MM.1S (cell line): ENCODE measurements at regions not wholly inside any gene's neighbourhood (a gene's known extent, or its start where the extent isn't known, plus 50 kb on each side); places are given as distances from the start of the nearest gene placed in this dataset.

Source experiments
- DNase-seq: peaks from one replicate; pipeline ENCODE4 v3.0.0-alpha.2; 2015
- H2AFZ ChIP-seq: fragments of 300-600 bp; sonication (generic); 2 replicates; pipeline ENCODE4 v1.6.0; 2016; ENCODE audit warnings: antibody characterized with exemption, low read length
- H3F3A ChIP-seq: fragments of 300-600 bp; sonication (generic); 2 replicates; pipeline ENCODE4 v1.6.1; 2016; ENCODE audit warnings: mild to moderate bottlenecking, antibody characterized with exemption, low read length, moderate library complexity, mixed read lengths; ENCODE audit not compliant: insufficient read depth
- H3K27ac ChIP-seq: fragments of 300-600 bp; sonication (generic); 2 replicates; pipeline ENCODE4 v1.5.1; 2016; ENCODE audit warnings: mild to moderate bottlenecking, low read length
- H3K27me3 ChIP-seq: fragments of 300-600 bp; sonication (generic); replicated peaks from 2 replicates; pipeline ENCODE4 v1.6.0; 2016; ENCODE audit warnings: low read length; ENCODE audit not compliant: insufficient read depth
- H3K36me3 ChIP-seq: fragments of 300-600 bp; sonication (generic); replicated peaks from 2 replicates; pipeline ENCODE4 v1.6.1; 2016; ENCODE audit warnings: mild to moderate bottlenecking, low read length, mixed read lengths; ENCODE audit not compliant: insufficient read depth
- H3K4me1 ChIP-seq: fragments of 300-600 bp; sonication (generic); 2 replicates; pipeline ENCODE4 v1.6.1; 2016; ENCODE audit warnings: low read length, mixed read lengths
- H3K4me2 ChIP-seq: fragments of 300-600 bp; sonication (generic); 2 replicates; pipeline ENCODE4 v1.6.0; 2016; ENCODE audit warnings: low read depth, low read length
- H3K4me3 ChIP-seq: fragments of 300-600 bp; sonication (generic); 2 replicates; pipeline ENCODE4 v1.5.1; 2016; ENCODE audit warnings: low read length, mixed read lengths
- H3K79me2 ChIP-seq: fragments of 300-600 bp; sonication (generic); 2 replicates; pipeline ENCODE4 v1.6.1; 2016; ENCODE audit warnings: mixed run types, low read length, mixed read lengths
- H3K9ac ChIP-seq: fragments of 300-600 bp; sonication (generic); 2 replicates; pipeline ENCODE4 v1.6.1; 2016; ENCODE audit warnings: low read length, mixed read lengths
- H3K9me2 ChIP-seq: fragments of 300-600 bp; sonication (generic); replicated peaks from 2 replicates; pipeline ENCODE4 v1.6.1; 2016; ENCODE audit warnings: mild to moderate bottlenecking, low read length, mixed read lengths; ENCODE audit not compliant: insufficient read depth
- H3K9me3 ChIP-seq: fragments of 300-600 bp; sonication (generic); replicated peaks from 2 replicates; pipeline ENCODE4 v1.6.1; 2016; ENCODE audit warnings: mild to moderate bottlenecking, low read length, mixed read lengths; ENCODE audit not compliant: insufficient read depth
- H4K20me1 ChIP-seq: fragments of 300-600 bp; sonication (generic); 2 replicates; pipeline ENCODE4 v1.6.1; 2016; ENCODE audit warnings: mild to moderate bottlenecking, low read length, moderate library complexity, mixed read lengths; ENCODE audit not compliant: insufficient read depth
- CTCF ChIP-seq: fragments of 300-600 bp; sonication (generic); IDR thresholded peaks from 2 replicates; pipeline ENCODE4 v1.5.1; 2016; ENCODE audit warnings: antibody characterized with exemption, low read length, mixed read lengths
- EZH2 ChIP-seq: fragments of 300-600 bp; sonication (generic); optimal IDR thresholded peaks from 2 replicates; pipeline ENCODE3; 2017; ENCODE audit warnings: low read depth, mild to moderate bottlenecking, antibody characterized with exemption, low read length, mixed read lengths
- EZH2phosphoT487 ChIP-seq: fragments of 300-600 bp; sonication (generic); IDR thresholded peaks from 2 replicates; pipeline ENCODE4 v1.6.1; 2018; ENCODE audit warnings: antibody characterized with exemption, low read length

- peak; percentile 14 for DNase-seq
- Histone ChIP-seq H3K4me2 (no peak overlapping the region), H3K79me2 (no peaks in the 10 kb centered on the region), H3K9me3 (no peaks in the 10 kb centered on the region), H3F3A (no peaks in the 10 kb centered on the region), H3K27ac (no peak overlapping the region), H3K4me3 (no peak overlapping the region), H4K20me1 (no peaks in the 10 kb centered on the region), H3K9me2 (no peaks in the 10 kb centered on the region), H3K9ac (no peak overlapping the region), H2AFZ (no peak overlapping the region), H3K36me3 (no peaks in the 10 kb centered on the region), H3K27me3 (no peaks in the 10 kb centered on the region), H3K4me1 (no peaks in the 10 kb centered on the region)
- no peak for TF ChIP-seq EZH2phosphoT487
- peak; percentile 55 for TF ChIP-seq CTCF
Observed at GRCh38 chr11:88231894-88232482, 56.7 kb upstream of the RAB38 start.

GRCh38 chr11:88229303-88229702 lies 54.1 kb upstream of the RAB38 start:
- no peak overlapping the region for H3K4me3 ChIP-seq
- H3F3A ChIP-seq, result no peaks in the 10 kb centered on the region
- TF ChIP-seq EZH2phosphoT487 (no peak), EZH2 (no peak), CTCF (no peak)
- H3K4me2 ChIP-seq, result no peak overlapping the region
- no peaks in the 10 kb centered on the region for H3K9me2 ChIP-seq
- no peak overlapping the region for H2AFZ ChIP-seq
- DNase-seq, result no peak
- H3K27me3 ChIP-seq, result no peaks in the 10 kb centered on the region
- H3K27ac ChIP-seq, result no peak overlapping the region
- H3K4me1 ChIP-seq, result no peaks in the 10 kb centered on the region
- H3K36me3 ChIP-seq, result no peaks in the 10 kb centered on the region
- H3K9ac ChIP-seq, result no peak overlapping the region
- no peaks in the 10 kb centered on the region for H3K9me3 ChIP-seq
- no peaks in the 10 kb centered on the region for H3K79me2 ChIP-seq
- no peaks in the 10 kb centered on the region for H4K20me1 ChIP-seq
